LNCaP clone FGC (cell line): ENCODE measurements at regions not wholly inside any gene's neighbourhood (a gene's known extent, or its start where the extent isn't known, plus 50 kb on each side); places are given as distances from the start of the nearest gene placed in this dataset.

Source experiments
- DNase-seq: peaks from one replicate; pipeline ENCODE4 v3.0.0-alpha.2; 2011; ENCODE audit warnings: low read depth
- H3K4me3 ChIP-seq: 2 replicates; pipeline ENCODE4 v1.5.1; 2011; ENCODE audit warnings: mild to moderate bottlenecking, low read depth, low read length, control low read depth
- TF ChIP-seq, protein P1 (sequence below): IDR thresholded peaks from 2 replicates; pipeline ENCODE4 v1.5.1; 2012; ENCODE audit warnings: mild to moderate bottlenecking; ENCODE audit not compliant: control insufficient read depth, insufficient read depth; ENCODE audit errors: extremely low read depth

DNA sequence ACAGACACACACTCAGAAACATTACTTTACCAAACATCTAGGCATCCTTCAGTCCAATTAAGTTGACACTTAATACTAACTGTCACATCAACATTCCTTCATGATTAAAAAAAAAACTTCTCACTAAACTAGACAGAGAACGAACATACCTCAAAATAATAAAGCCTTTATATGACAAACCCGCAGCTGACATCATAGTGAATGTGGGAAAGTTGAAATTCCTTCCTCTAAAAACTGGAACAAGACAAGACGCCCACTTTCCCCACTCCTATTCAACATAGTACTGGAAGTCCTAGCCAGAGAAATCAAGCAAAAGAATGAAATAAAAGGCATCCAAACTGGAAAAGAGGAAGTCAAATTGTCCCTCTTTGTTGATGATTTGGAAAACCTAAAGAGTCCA lies 96.9 kb upstream of the PPP1R9A start:
- TF ChIP-seq, protein P1, sequence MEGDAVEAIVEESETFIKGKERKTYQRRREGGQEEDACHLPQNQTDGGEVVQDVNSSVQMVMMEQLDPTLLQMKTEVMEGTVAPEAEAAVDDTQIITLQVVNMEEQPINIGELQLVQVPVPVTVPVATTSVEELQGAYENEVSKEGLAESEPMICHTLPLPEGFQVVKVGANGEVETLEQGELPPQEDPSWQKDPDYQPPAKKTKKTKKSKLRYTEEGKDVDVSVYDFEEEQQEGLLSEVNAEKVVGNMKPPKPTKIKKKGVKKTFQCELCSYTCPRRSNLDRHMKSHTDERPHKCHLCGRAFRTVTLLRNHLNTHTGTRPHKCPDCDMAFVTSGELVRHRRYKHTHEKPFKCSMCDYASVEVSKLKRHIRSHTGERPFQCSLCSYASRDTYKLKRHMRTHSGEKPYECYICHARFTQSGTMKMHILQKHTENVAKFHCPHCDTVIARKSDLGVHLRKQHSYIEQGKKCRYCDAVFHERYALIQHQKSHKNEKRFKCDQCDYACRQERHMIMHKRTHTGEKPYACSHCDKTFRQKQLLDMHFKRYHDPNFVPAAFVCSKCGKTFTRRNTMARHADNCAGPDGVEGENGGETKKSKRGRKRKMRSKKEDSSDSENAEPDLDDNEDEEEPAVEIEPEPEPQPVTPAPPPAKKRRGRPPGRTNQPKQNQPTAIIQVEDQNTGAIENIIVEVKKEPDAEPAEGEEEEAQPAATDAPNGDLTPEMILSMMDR: no peak
- no peak for DNase-seq
- no peak overlapping the region for H3K4me3 ChIP-seq

DNA sequence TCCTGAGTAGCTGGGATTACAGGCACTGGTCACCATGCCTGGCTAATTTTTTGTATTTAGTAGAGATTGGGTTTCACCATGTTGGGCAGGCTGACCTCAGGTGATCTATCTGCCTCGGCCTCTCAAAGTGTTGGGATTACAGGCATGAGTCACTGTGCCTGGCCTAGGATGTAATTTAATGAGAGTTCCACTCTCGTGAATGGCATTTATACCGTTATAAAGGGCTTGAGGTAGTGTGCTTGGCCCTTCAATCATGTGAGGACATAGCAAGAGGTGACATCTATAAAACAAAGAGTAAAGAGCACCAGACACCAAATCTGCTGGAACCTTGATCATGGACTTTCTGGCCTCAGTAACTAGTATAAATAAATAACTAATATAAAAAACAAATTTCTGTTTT lies 93.5 kb upstream of the PPP1R9A start:
- no peak overlapping the region for H3K4me3 ChIP-seq
- TF ChIP-seq, protein P1: no peak
- no peak for DNase-seq

DNA sequence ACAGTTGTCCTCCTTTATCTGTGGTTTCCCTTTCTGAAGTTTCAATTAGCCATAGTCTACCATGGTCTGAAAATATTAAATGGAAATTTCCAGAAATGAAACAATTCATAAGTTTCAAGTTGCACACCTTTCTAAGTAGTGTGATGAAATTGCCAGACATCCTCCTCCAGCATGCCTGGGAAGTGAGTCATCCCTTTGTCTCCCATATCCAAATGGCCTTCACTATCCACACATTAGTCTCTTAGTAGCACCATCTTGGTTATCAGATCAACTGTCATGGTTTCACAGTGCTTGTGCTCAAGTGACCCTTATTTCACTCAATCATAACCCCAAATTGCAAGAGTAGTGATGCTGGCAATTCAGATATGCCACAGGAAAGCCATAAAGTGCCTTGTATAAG lies 83.4 kb upstream of the PPP1R9A start:
- TF ChIP-seq, protein P1: no peak
- DNase-seq: no peak
- H3K4me3 ChIP-seq: no peak overlapping the region

DNA sequence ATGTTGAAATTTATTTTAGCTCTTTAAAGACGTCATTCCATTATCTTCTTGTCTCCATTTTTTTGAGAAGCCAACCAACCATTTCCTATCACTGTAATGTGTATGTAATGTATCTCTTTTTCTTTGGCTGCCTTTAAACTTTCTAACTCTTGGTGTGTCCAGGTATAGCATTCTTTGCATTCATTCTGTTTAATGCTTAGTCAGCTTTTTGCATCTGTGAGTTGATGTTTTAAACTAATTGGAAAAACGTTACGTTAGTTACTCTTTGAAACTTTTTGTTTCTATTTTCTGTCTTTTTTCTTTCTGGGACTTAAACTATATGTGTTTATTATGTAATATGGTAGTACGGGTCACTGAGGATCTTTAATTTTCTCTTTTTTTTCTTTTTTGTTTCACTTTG lies 77.4 kb upstream of the PPP1R9A start:
- DNase-seq: no peak
- H3K4me3 ChIP-seq: no peak overlapping the region
- TF ChIP-seq, protein P1: no peak

DNA sequence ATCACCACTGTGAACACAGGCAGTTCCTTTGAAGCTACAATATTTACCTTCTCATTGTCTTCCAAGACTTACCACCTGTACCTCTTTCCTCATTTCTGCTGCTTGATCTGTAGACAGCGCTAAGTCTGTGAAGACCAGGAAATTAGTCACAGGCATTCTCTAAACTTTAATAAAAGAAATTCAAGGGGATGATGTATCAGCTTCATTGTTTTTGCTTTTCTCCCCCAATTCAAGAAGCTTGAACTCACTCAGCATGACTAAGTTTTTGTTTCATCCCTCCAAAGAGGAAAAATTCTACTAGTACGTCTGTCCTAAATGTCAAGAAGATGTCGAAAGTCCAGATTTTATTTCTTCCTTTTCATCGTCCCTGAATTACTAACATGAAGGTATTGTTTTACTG lies 75.3 kb upstream of the PPP1R9A start:
- no peak for DNase-seq
- TF ChIP-seq, protein P1: no peak
- no peak overlapping the region for H3K4me3 ChIP-seq

DNA sequence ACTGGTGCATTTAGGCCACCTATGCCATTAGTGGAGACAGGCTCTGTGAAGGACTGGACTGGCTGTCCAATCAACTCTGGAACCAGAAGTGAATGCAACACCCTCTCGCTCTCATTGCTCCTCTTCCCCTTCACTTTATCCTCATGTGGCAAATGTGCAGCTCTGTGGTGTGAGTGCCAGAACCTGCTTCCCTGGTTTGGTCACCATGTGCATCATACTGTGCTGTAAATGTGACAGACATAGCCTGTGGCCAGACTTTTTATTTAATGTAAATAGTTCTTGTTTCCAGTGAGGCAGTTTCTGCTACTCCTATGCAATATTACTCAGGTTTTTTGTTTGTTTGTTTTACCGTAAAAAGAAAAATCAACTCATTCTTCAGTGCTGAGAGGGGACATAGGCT lies 73.0 kb upstream of the PPP1R9A start:
- H3K4me3 ChIP-seq: no peak overlapping the region
- no peak for DNase-seq
- TF ChIP-seq, protein P1: no peak

DNA sequence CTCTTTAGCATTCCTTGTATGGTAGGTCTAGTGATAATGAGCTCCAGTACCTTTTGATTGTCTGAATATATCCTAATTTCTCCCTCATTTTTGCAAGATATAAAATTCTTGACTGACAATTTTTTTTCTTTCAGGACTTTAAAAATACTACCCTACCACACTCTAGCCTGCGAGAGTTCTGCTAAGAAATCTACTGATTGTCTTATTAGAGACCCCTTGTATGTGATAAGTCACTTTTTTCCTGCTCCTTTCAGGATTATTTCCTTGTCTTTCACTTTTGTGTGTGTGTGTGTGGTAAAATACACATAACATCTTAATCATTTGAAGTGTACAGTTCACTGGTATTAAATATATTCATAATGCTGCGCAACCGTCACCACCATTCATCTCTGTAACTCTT lies 68.7 kb upstream of the PPP1R9A start:
- TF ChIP-seq, protein P1: no peak
- no peak for DNase-seq
- H3K4me3 ChIP-seq: no peak overlapping the region
